Fibroblast of upper back skin (primary cell): ENCODE measurements at regions not wholly inside any gene's neighbourhood (a gene's known extent, or its start where the extent isn't known, plus 50 kb on each side); places are given as distances from the start of the nearest gene placed in this dataset.
"Not testable (repeated sequence)": the region's sequence is repeated elsewhere in the genome, so short reads cannot be mapped to it uniquely, and the experiment has no call there.

Experiments used
- DNase-seq: peaks from one replicate; pipeline ENCODE4 v3.0.0-alpha.2; 2013

DNA sequence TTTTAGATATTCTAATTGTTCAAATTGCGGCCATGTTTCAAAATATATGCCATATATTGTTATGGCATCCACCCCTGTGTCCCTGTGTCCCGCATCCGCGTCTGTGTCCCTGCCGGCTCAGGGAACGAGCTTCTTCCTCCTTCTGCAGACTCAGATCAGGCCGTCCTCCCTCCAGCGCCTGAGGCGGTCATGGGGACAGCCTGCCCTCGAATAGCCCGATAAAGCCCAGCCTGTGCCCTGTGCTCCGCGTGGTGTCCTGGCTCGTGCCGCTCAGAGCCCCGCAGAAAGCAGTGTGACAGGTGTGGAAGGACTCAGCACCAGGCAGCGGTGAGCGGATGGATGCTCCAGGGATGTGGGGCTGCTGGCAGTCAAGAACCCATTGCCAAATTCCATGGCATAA, 663.4 kb upstream of the DEFB115 start:
- DNase-seq, result no peak

DNA sequence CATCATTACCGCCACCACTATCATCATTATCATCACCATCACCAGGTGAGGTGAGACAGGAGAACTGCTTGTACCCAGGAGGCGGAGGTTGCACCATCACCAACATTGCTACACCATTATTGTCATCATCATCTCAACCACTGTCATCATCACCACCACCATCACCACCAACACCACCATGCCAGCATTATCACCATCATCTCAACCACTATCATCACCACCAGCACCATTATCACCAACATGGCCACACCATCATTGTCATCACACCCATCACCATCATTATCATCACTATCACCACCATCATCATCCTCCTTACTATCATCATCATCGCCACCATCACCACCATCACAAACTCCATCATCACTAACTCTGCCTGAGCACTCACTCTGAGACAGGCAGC, 661.8 kb upstream of the DEFB115 start:
- DNase-seq, result no peak

GRCh38 chr20:30597429-30597828, 660.0 kb upstream of the DEFB115 start:
- DNase-seq, result not testable (repeated sequence)

- no peak for DNase-seq
Observed at GRCh38 chr20:30598460-30599230, 658.8 kb upstream of the DEFB115 start.

GRCh38 chr20:30599990-30600389, 657.5 kb upstream of the DEFB115 start:
- no peak for DNase-seq

DNA sequence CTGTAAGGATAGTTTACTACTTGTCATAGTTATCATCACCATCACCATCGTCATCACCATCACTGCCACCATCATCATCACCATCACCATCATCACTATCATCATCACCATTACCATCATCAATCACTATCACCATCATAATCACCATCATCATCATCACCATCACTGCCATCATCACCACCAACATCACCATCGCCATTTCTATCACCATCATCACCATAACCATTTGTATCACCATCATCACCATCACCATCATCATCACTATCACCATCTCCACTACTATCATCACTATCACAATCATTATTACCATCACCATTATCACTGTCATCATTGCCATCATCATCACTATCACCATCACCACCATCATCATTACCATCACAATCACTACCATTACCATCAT, 655.5 kb upstream of the DEFB115 start:
- DNase-seq, result no peak

- no peak for DNase-seq
Observed at GRCh38 chr20:30602424-30602823, 655.0 kb upstream of the DEFB115 start.

- DNase-seq, result no peak
Observed at GRCh38 chr20:30606990-30607389, 650.5 kb upstream of the DEFB115 start.

- no peak for DNase-seq
Observed at GRCh38 chr20:30610029-30610693, 647.3 kb upstream of the DEFB115 start.

DNA sequence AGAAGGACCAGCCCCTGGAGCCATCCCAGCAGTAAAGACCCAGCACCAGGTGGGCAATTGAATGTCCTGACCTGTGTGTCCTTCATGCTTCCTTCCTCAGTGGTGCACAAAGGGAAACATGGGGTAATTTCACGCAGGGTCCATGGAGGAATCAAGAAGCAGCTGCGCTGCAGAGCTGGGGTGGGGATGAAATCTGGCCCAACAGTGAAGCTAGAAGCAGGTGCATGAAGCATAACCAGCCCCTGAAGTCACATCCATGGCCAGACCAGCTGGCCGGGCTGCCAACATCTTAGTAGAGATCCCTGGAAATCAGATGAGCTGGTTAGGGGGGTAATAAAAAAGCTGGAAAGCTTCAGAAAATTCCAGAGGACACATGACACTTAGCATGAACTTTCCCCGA, 646.7 kb upstream of the DEFB115 start:
- DNase-seq, result no peak

GRCh38 chr20:30611239-30611984, 646.1 kb upstream of the DEFB115 start:
- DNase-seq, result no peak

DNA sequence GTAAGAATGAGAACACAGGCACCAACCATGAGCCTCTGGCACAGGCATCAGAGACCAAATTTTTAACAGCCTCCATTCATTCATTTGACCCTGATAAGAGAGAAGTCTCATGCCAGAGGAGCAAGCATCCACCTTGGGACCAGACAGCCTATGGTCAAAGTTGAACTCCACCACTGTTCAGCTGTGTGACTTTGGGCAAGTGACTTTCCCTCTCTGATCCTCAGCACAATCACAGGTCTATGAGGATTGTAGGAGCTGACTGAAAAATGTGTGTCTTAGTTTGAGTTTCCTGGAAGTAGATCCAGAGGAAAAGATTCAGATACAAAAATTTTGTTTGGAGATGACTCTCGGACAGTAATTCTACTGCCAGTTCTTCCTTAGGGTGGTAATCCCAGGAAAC, 645.1 kb upstream of the DEFB115 start:
- DNase-seq, result no peak

DNA sequence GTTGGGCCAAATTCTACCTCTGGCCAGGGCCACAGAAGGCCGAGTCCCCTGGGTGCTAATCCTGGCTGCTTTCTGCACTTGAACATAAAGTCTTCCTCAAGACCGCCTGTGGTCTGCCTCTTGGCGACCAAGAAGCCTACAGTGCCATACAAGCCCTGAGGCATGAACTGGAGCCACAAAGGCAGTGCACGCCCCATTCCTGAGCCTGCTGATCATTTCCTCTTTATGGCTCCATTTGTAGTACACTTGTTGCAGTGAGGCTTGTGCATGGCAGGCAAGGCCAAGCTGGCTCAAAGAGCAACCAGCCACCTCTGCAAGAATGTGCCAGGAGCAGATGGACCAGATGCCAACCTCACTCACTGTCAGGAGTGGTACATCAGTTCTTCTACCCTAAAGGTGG, 636.1 kb upstream of the DEFB115 start:
- DNase-seq, result not testable (repeated sequence)

- not testable (repeated sequence) for DNase-seq
Observed at GRCh38 chr20:30624310-30624709, 633.2 kb upstream of the DEFB115 start.

GRCh38 chr20:30629376-30629775, 628.1 kb upstream of the DEFB115 start:
- not testable (repeated sequence) for DNase-seq

DNA sequence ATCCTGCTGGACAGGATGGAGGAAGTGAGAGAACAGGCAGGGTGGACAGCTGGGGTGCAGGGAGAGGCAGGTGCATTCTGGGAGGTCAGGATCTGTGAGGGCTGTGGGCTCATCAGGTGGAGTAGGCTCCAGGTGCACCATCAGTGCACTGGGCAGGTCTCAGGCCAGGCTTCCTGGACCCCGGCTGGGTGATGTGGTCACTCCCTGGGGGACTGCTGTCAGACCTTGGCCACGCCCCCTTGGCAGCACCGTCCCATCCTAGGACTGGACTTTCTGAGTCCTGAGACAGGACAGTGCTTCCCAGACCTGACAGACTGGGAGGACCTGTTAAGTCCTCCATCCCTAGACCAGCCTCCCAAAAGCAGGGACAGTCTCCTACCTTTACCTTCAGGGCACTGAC, 626.7 kb upstream of the DEFB115 start:
- DNase-seq, result no peak

GRCh38 chr20:30631261-30631789, 626.1 kb upstream of the DEFB115 start:
- not testable (repeated sequence) for DNase-seq

DNA sequence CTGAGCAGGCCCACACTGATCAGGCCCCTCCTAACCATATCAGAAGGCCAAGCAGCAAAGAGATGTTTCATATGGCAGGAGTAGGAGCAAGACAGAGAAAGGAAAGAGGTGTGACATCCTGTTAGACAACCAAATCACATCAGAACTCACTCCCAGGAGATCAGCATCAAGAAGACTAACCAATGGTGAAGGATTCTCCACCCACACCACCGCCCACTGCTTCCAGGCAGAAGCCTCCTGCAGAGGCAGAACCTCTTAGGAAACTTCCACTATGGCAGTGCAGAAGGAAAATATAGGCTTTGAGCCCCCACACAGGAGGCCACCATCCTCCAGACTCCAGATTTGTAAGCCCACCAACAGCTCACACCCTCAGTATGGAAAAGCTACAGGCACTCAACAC, 624.7 kb upstream of the DEFB115 start:
- not testable (repeated sequence) for DNase-seq

DNA sequence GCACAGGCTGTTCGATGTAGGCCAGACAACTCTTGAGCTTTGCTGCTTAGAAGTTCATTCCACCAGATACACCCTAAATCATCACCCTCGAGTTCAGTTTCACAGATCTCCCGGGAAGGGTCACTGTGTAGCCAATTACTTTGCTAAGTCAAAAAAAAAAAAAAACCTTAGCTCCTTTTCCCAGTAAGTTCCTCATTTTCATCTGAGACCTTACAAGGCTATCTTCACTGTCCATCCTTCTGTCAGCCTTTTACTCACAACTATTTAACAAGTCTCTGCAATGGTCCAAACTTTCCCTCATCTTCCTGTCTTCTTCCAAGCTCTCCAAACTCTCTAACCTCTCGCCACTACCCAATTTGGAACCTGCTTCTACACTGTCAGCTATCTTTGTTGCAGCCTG, 615.9 kb upstream of the DEFB115 start:
- DNase-seq, result not testable (repeated sequence)

- DNase-seq, result not testable (repeated sequence)
Observed at GRCh38 chr20:30660982-30661381, 596.5 kb upstream of the DEFB115 start.

DNA sequence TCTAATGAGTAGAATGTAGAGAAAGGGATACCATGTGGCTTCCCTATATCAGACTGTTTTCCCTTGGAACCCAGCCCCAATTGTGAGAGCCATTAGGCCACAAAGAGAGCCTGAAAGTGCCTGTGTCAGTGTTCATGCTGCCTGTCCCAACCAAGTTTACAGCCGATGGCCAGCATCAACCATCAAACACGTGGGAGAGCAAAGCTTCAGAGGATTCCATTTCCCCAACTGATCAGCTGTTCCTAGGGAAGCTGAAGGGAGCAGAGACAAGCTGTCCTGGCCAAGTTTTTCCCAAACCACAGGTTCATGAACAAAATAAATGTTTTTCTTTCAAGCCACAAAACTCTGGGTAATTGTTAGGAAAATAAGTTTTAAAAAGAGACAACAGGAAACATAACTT, 589.0 kb upstream of the DEFB115 start:
- not testable (repeated sequence) for DNase-seq

- not testable (repeated sequence) for DNase-seq
Observed at GRCh38 chr20:30669330-30670029, 588.0 kb upstream of the DEFB115 start.

- DNase-seq, result not testable (repeated sequence)
Observed at GRCh38 chr20:30671120-30671519, 586.3 kb upstream of the DEFB115 start.
